Stomach (tissue), 8 donors: ENCODE measurements at regions not wholly inside any gene's neighbourhood (a gene's known extent, or its start where the extent isn't known, plus 50 kb on each side); places are given as distances from the start of the nearest gene placed in this dataset.

ENCODE experiments used
- DNase-seq, 2 donors: peaks; one replicate each; pipeline versions ENCODE4 v3.0.0 to v3.0.0-alpha.2; 2013 to 2019
- H3K27ac ChIP-seq, 5 donors: fragments of 200-600 bp in 4 of 5; sonication (generic) in 4 of 5; one replicate each; pipeline ENCODE4 v1.5.1; 2013 to 2019; ENCODE audit warnings: mild to moderate bottlenecking in 1 of 5, moderate library complexity in 1 of 5
- H3K27me3 ChIP-seq, 3 donors: fragments of 200-600 bp; sonication (generic); one replicate each; pipeline ENCODE4 v1.5.1; 2017 to 2019; ENCODE audit warnings: mixed run types in 1 of 3
- H3K36me3 ChIP-seq, 4 donors: fragments of 200-600 bp; sonication (generic); 1 replicate in 3 of 4; 2 replicates in 1 of 4; pipeline ENCODE4 v1.5.1; 2016 to 2019
- H3K4me1 ChIP-seq, 4 donors: fragments of 200-600 bp; sonication (generic); one replicate each; pipeline ENCODE4 v1.5.1; 2016 to 2019
- H3K4me3 ChIP-seq, 4 donors: fragments of 200-600 bp; sonication (generic) in 3 of 4; one replicate each; pipeline ENCODE4 v1.5.1; 2016 to 2019; ENCODE audit warnings: mild to moderate bottlenecking in 1 of 4
- H3K9me3 ChIP-seq, 4 donors: fragments of 200-600 bp; sonication (generic); one replicate each; pipeline ENCODE4 v1.5.1; 2016 to 2019
- CTCF ChIP-seq, 7 experiments: fragments of 450-650 bp in 4 of 7; fragments of 200-600 bp in 3 of 7; sonication (generic) in 3 of 7; IDR thresholded peaks; one replicate each; pipeline ENCODE4 v1.5.1; 2016 to 2019; ENCODE audit warnings: antibody characterized with exemption in 7 of 7, control low read depth in 2 of 7, mild to moderate bottlenecking in 1 of 7
- EP300 ChIP-seq: sonication (generic); formaldehyde crosslinking; IDR thresholded peaks from one replicate; pipeline ENCODE4 v1.6.1; 2017; ENCODE audit warnings: antibody characterized with exemption
- POLR2A ChIP-seq, 4 donors: fragments of 450-650 bp; IDR thresholded peaks; one replicate each; pipeline ENCODE4 v1.6.1; 2016; ENCODE audit warnings: antibody characterized with exemption in 4 of 4, control low read depth in 2 of 4, mild to moderate bottlenecking in 1 of 4, moderate library complexity in 1 of 4
- POLR2AphosphoS5 ChIP-seq, 3 donors: sonication (generic); formaldehyde crosslinking; IDR thresholded peaks; one replicate each; pipeline ENCODE4 v1.6.1; 2016; ENCODE audit warnings: antibody characterized with exemption in 3 of 3
- WGBS, 5 donors: extraction: QIAGEN DNeasy Blood & Tissue Kit in 3 of 5; methylation state at CpG; one replicate each; pipeline versions ENCODE4 v1.1.5 to v1.1.7; 2013 to 2018; 5-methylcytosine and 5-hydroxymethylcytosine counted together
- intact Hi-C: fragments of 100-400 bp; cut with DNase I; formaldehyde crosslinking; loops from one replicate; pipeline ENCODE4 v1.15.1; 2023; ENCODE audit warnings: low total_unique reads
- donor health status: healthy with polysubstance abuse.
- donor health status: Bipolar disorder and iron deficiency.
- donor health status: healthy.

DNA sequence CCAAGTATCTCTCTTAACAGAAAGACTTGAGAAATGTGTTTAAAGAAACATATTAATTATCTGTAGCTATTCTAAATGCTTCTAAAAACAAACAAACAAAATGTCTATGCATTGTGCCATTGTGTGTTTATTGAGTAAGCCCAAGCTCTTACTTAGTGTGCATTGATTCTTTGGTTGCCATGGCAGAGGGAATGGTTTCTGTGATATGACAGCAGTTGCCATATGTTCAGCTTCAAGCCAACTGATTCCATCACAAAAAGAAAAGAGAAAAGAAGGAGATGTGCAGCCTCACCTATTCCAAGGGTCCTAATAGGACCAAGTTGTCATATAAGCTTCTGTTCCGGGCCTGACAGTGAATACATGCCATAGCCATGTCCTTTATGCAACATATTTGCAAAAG is 457.5 kb downstream of the TOX3 start:
- Histone ChIP-seq H3K9me3 (no peaks in the 10 kb centered on the region), H3K27me3 (no peaks in the 10 kb centered on the region), H3K4me3 (no peak overlapping the region), H3K27ac (no peak overlapping the region), H3K4me1 (no peaks in the 10 kb centered on the region), H3K36me3 (no peaks in the 10 kb centered on the region)
- 75 to 97% (median 88%) methylated on average over 1 of the region's 1 CpG for WGBS, 5 donors
- no peak for DNase-seq
- no peak for TF ChIP-seq POLR2A (IDR thresholded peaks at IDR 0.05)
- TF ChIP-seq CTCF (IDR thresholded peaks at IDR 0.05), result no peak
- no peak for TF ChIP-seq POLR2AphosphoS5 (IDR thresholded peaks at IDR 0.05)
- TF ChIP-seq EP300, result no peak
- intact Hi-C loops, result no loop called here

- H3K27ac ChIP-seq, result no peak overlapping the region
- TF ChIP-seq POLR2A (IDR thresholded peaks at IDR 0.05) (no peak), POLR2AphosphoS5 (IDR thresholded peaks at IDR 0.05) (no peak), CTCF (IDR thresholded peaks at IDR 0.05) (no peak), EP300 (no peak)
These were observed 460.0 kb downstream of the TOX3 start for GRCh38 chr16:52086901-52087300.

DNA sequence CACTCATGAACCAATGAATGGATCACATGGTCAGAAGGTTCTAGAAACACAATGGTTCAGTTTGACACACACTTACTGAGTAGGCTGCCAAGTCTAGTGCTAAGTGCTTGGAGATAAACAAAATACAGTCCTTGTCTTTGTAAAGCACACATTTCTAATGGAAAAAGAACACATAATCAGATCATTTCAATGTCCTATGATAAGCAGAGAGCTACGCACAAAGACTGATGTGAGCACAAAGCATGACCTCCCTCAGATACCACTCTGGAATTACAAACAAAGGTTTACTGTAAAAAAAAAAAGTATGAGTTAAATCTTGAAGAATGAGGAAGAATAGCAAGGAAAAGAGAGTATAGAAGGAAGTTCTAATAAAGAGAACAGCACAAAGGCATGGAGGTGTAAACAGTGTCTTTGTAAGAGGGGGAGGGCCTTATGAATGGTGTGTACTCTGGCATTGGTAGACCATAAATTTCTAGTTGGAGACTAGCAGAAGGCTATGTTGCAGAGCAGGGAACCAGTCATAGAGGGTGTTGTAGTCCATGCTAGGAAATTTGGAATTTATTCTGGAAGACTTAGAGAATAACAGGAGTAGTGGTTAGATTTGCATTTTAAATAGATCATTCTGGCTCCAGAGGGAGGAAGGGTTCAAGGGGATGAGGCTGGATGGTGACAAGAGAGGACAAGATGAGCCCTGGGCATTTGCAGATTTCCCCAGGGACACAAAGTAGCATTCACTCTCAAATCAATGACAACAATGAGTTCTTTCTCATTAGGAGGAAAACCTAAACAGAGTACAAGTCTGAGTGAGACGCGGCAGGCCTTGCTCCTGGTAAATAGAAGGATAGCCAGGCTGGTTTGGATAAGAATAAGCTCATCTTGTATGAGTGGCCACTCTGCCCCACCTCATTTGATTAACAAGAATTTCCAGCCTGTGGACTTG is 468.0 kb downstream of the TOX3 start:
- no peak for DNase-seq
- Histone ChIP-seq H3K27me3 (no peaks in the 10 kb centered on the region), H3K36me3 (no peaks in the 10 kb centered on the region), H3K27ac (peak overlapping the region; percentile 52 to 79 (median 70)), H3K4me1 (no peaks in the 10 kb centered on the region), H3K4me3 (no peak overlapping the region), H3K9me3 (no peaks in the 10 kb centered on the region)
- TF ChIP-seq POLR2A (IDR thresholded peaks at IDR 0.05) (no peak), POLR2AphosphoS5 (IDR thresholded peaks at IDR 0.05) (peak in 1 of 3 donors; percentile 62), EP300 (no peak), CTCF (IDR thresholded peaks at IDR 0.05) (no peak)
- 45 to 75% (median 58%) methylated on average over 3 of the region's 3 CpGs for WGBS, 5 donors
- intact Hi-C loops, result no loop called here

More at GRCh38 chr16:52086901-52087300, 460.0 kb downstream of the TOX3 start:
- intact Hi-C loops, result no loop called here
- DNase-seq, result no peak
- 83 to 94% (median 88%) methylated on average over 1 of the region's 1 CpG for whole genome bisulfite sequencing, 5 donors
- Histone ChIP-seq H3K36me3 (no peaks in the 10 kb centered on the region), H3K4me1 (no peaks in the 10 kb centered on the region), H3K4me3 (no peak overlapping the region), H3K9me3 (no peaks in the 10 kb centered on the region), H3K27me3 (no peaks in the 10 kb centered on the region)

DNA sequence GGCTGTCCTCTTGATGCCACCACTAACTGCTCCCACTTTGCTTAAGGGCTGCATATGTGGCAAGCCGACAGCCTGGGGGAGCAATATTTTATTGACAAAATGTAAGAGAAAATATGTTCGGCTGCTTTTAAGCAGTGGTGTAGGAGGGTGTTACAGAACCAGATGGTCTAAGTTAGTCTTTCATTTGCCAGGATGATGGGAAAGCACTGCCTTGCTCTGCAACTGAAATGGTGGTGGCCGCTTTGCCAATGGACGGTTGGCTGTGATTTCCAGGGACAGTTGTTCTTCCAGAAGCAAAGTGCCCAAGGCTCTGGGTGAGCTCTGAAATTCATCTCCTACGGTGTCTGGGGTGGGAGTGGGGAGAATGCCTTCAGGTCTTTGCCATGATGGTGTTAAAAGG is 469.3 kb downstream of the TOX3 start:
- 88 to 99% (median 93%) methylated on average over 5 of the region's 5 CpGs for WGBS, 5 donors
- Histone ChIP-seq H3K36me3 (no peaks in the 10 kb centered on the region), H3K27me3 (no peaks in the 10 kb centered on the region), H3K4me1 (no peaks in the 10 kb centered on the region), H3K4me3 (no peak overlapping the region), H3K27ac (no peak overlapping the region), H3K9me3 (no peaks in the 10 kb centered on the region)
- intact Hi-C loops, result no loop called here
- TF ChIP-seq POLR2AphosphoS5 (IDR thresholded peaks at IDR 0.05), result no peak
- no peak for DNase-seq

- H3K27ac ChIP-seq, result no peak overlapping the region
- H3K27me3 ChIP-seq, result no peaks in the 10 kb centered on the region
- 72 to 92% (median 83%) methylated on average over 3 of the region's 3 CpGs for WGBS, 5 donors
- H3K4me1 ChIP-seq, result no peaks in the 10 kb centered on the region
- H3K9me3 ChIP-seq, result no peaks in the 10 kb centered on the region
- intact Hi-C loops, result no loop called here
- no peak for DNase-seq
- no peak overlapping the region for H3K4me3 ChIP-seq
- TF ChIP-seq CTCF (IDR thresholded peaks at IDR 0.05), result no peak
- TF ChIP-seq POLR2AphosphoS5 (IDR thresholded peaks at IDR 0.05), result no peak
- no peak for TF ChIP-seq POLR2A (IDR thresholded peaks at IDR 0.05)
- no peak for TF ChIP-seq EP300
- H3K36me3 ChIP-seq, result no peaks in the 10 kb centered on the region
These were observed 470.1 kb downstream of the TOX3 start for GRCh38 chr16:52076801-52077201.
